ENCODE measurements at regions not wholly inside any gene's neighbourhood (a gene's known extent, or its start where the extent isn't known, plus 50 kb on each side); places are given as distances from the start of the nearest gene placed in this dataset.

DNA sequence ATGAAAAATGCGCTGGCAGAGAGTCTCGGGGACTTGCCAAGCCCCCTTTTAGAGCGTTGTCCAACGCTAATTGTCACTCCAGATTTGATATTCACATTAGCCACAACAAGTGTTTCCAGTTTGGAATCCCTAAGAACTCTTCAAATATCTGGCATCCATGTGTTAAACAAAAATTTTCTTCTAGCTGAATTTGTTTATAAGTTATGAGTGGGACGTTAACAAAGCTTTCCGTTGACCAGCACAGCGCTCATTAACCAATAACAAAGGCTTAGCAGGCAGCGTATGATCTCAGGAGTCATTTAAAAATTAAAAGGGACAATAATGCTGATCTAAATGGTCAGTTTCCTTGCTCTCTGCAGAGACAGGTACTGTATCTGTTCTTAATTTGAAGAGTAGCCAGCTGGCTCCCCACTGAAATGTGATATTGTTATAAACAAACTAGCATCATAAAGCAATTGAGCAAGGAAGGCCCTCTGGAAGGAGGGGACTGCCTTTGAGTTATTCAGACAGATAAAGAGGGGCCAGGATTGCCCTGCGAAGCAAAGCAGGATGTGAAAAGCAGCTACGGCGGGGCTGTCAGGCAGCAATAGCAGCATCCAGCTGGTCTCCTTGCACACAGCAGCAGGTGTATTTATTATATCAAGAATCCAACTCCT is 337.2 kb upstream of the SALL3 start:
- no peaks in the 10 kb centered on the region for H3K27me3 ChIP-seq (ENCODE audit: low read depth, low read length)
- no peak overlapping the region for H2AFZ ChIP-seq (ENCODE audit: low read depth, low read length)
- H3K27ac ChIP-seq (ENCODE audit: low read length), result no peak overlapping the region
- no peaks in the 10 kb centered on the region for H4K20me1 ChIP-seq (ENCODE audit: insufficient read depth, low read length)
- peaks cover 5% of the 10 kb centered on the region; the same call in 1 of the 2 replicates for H3K9me3 ChIP-seq (ENCODE audit: insufficient read depth, low read length)
- no peaks in the 10 kb centered on the region for H3K36me3 ChIP-seq (replicated peaks; ENCODE audit: low read depth, low read length)
- H3K4me2 ChIP-seq (ENCODE audit: low read length), result no peak overlapping the region
- H3K9ac ChIP-seq (ENCODE audit: low read length), result no peak overlapping the region
- H3K4me3 ChIP-seq (ENCODE audit: low read length), result no peak overlapping the region
- no peaks in the 10 kb centered on the region for H3K4me1 ChIP-seq (ENCODE audit: low read length)
- H3K79me2 ChIP-seq (ENCODE audit: low read length), result no peaks in the 10 kb centered on the region
- no peak for TF ChIP-seq EZH2phosphoT487 (IDR thresholded peaks at IDR 0.05; ENCODE audit: low read depth)
- TF ChIP-seq, protein P1, sequence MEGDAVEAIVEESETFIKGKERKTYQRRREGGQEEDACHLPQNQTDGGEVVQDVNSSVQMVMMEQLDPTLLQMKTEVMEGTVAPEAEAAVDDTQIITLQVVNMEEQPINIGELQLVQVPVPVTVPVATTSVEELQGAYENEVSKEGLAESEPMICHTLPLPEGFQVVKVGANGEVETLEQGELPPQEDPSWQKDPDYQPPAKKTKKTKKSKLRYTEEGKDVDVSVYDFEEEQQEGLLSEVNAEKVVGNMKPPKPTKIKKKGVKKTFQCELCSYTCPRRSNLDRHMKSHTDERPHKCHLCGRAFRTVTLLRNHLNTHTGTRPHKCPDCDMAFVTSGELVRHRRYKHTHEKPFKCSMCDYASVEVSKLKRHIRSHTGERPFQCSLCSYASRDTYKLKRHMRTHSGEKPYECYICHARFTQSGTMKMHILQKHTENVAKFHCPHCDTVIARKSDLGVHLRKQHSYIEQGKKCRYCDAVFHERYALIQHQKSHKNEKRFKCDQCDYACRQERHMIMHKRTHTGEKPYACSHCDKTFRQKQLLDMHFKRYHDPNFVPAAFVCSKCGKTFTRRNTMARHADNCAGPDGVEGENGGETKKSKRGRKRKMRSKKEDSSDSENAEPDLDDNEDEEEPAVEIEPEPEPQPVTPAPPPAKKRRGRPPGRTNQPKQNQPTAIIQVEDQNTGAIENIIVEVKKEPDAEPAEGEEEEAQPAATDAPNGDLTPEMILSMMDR (IDR thresholded peaks at IDR 0.05; ENCODE audit: low read depth, low read length), result no peak

DNA sequence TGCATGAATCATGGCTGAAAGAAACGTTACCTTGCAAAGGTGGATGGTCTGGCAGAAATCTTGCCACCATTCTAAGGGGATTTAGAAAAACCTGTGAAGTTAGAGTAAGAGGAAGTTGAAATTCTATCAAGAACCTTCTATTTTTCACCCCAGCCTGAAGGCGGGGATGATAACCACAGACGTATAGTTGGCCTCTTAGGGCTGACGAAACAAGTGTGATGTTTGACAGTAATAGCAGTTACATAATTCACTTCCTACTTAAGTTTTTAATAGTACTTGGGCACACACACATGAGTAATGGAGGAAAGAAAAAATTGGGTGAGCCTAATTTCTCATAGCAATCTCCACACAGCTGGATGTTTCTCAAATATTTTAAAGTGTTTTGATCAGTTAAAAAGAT is 336.6 kb upstream of the SALL3 start:
- H3K4me1 ChIP-seq (ENCODE audit: low read length), result no peaks in the 10 kb centered on the region
- TF ChIP-seq, protein P1 (IDR thresholded peaks at IDR 0.05; ENCODE audit: low read depth, low read length), result no peak
- no peak for TF ChIP-seq EZH2phosphoT487 (IDR thresholded peaks at IDR 0.05; ENCODE audit: low read depth)
- no peak overlapping the region for H3K9ac ChIP-seq (ENCODE audit: low read length)
- no peaks in the 10 kb centered on the region for H3K79me2 ChIP-seq (ENCODE audit: low read length)
- no peak overlapping the region for H3K4me2 ChIP-seq (ENCODE audit: low read length)
- no peak overlapping the region for H2AFZ ChIP-seq (ENCODE audit: low read depth, low read length)
- no peaks in the 10 kb centered on the region for H3K36me3 ChIP-seq (replicated peaks; ENCODE audit: low read depth, low read length)
- H4K20me1 ChIP-seq (ENCODE audit: insufficient read depth, low read length), result no peaks in the 10 kb centered on the region
- no peaks in the 10 kb centered on the region for H3K27me3 ChIP-seq (ENCODE audit: low read depth, low read length)
- H3K4me3 ChIP-seq (ENCODE audit: low read length), result no peak overlapping the region
- no peak overlapping the region for H3K27ac ChIP-seq (ENCODE audit: low read length)
- peaks cover 5% of the 10 kb centered on the region; the same call in 1 of the 2 replicates for H3K9me3 ChIP-seq (ENCODE audit: insufficient read depth, low read length)

DNA sequence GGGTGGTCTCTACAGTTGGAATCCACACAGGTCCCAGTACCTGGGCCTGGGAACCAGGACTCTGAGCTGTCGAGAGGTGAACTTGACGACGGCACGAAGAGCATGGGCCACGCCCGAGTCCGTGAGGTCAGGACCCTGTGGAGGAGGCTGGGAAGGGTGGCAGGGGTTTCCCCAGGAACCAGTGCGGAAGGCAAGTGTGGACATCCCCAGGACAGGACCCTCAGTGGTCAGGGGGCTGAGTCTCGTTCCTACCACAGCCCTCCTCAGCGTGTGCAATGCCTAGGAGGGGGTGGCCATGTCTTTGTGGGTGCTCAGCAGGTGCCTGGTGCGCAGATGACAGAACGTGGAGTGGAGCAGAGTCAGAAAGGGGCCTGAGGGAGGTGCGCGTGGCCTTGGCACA is 335.6 kb upstream of the SALL3 start:
- Histone ChIP-seq H3K9me3 (ENCODE audit: insufficient read depth, low read length) (0 out of 2 replicates have a peak, but pooled peaks cover 5% of the 10 kb centered on the region), H3K4me3 (ENCODE audit: low read length) (no peak overlapping the region), H2AFZ (ENCODE audit: low read depth, low read length) (no peak overlapping the region), H3K4me1 (ENCODE audit: low read length) (no peaks in the 10 kb centered on the region), H3K4me2 (ENCODE audit: low read length) (no peak overlapping the region), H3K79me2 (ENCODE audit: low read length) (no peaks in the 10 kb centered on the region), H4K20me1 (ENCODE audit: insufficient read depth, low read length) (no peaks in the 10 kb centered on the region), H3K9ac (ENCODE audit: low read length) (no peak overlapping the region), H3K36me3 (replicated peaks; ENCODE audit: low read depth, low read length) (no peaks in the 10 kb centered on the region), H3K27me3 (ENCODE audit: low read depth, low read length) (no peaks in the 10 kb centered on the region), H3K27ac (ENCODE audit: low read length) (no peak overlapping the region)
- TF ChIP-seq, protein P1 (IDR thresholded peaks at IDR 0.05; ENCODE audit: low read depth, low read length), result no peak
- no peak for TF ChIP-seq EZH2phosphoT487 (IDR thresholded peaks at IDR 0.05; ENCODE audit: low read depth)

DNA sequence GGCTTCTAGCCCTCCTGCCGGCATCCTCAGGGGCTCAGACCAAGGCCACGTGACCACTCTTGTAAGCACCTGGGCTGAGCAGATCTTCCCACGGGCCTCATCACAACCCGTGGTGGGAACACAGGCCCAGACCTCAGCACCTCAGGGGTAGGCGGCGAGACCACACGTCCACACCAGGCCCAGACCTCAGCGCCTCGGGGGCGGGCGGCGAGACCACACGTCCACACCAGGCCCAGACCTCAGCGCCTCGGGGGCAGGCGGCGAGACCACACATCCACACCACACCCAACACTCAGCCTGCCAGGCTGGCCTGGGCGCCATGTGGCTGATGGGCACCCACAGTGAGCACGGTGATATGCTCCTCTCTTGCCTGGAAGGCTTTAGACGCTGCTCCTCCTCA is 334.4 kb upstream of the SALL3 start:
- Histone ChIP-seq H3K36me3 (replicated peaks; ENCODE audit: low read depth, low read length) (no peaks in the 10 kb centered on the region), H3K27ac (ENCODE audit: low read length) (no peak overlapping the region), H3K9me3 (ENCODE audit: insufficient read depth, low read length) (0 out of 2 replicates have a peak, but pooled peaks cover 5% of the 10 kb centered on the region), H4K20me1 (ENCODE audit: insufficient read depth, low read length) (no peaks in the 10 kb centered on the region), H3K27me3 (ENCODE audit: low read depth, low read length) (no peaks in the 10 kb centered on the region), H3K79me2 (ENCODE audit: low read length) (no peaks in the 10 kb centered on the region), H2AFZ (ENCODE audit: low read depth, low read length) (no peak overlapping the region), H3K4me2 (ENCODE audit: low read length) (no peak overlapping the region), H3K9ac (ENCODE audit: low read length) (no peak overlapping the region), H3K4me3 (ENCODE audit: low read length) (no peak overlapping the region), H3K4me1 (ENCODE audit: low read length) (no peaks in the 10 kb centered on the region)
- TF ChIP-seq, protein P1 (IDR thresholded peaks at IDR 0.05; ENCODE audit: low read depth, low read length), result no peak
- TF ChIP-seq EZH2phosphoT487 (IDR thresholded peaks at IDR 0.05; ENCODE audit: low read depth), result no peak
